GM23248 (cell line): ENCODE measurements at regions not wholly inside any gene's neighbourhood (a gene's known extent, or its start where the extent isn't known, plus 50 kb on each side); places are given as distances from the start of the nearest gene placed in this dataset.

Experiments
- DNase-seq: peaks from one replicate; pipeline ENCODE4 v3.0.0-alpha.2; 2015
- H2AFZ ChIP-seq: fragments of 200-600 bp; sonication (generic); 2 replicates; pipeline ENCODE4 v1.6.1; 2016; ENCODE audit warnings: antibody characterized with exemption
- H3F3A ChIP-seq: fragments of 200-600 bp; sonication (generic); 2 replicates; pipeline ENCODE4 v1.6.1; 2016; ENCODE audit warnings: mild to moderate bottlenecking, antibody characterized with exemption, mixed run types; ENCODE audit not compliant: insufficient read depth
- H3K27ac ChIP-seq: fragments of 200-600 bp; sonication (generic); 2 replicates; pipeline ENCODE4 v1.5.1; 2016; ENCODE audit warnings: mild to moderate bottlenecking
- H3K27me3 ChIP-seq: fragments of 200-600 bp; sonication (generic); replicated peaks from 2 replicates; pipeline ENCODE4 v1.6.1; 2016; ENCODE audit warnings: mild to moderate bottlenecking; ENCODE audit not compliant: insufficient read depth
- H3K36me3 ChIP-seq: fragments of 200-600 bp; sonication (generic); 2 replicates; pipeline ENCODE4 v1.6.1; 2016; ENCODE audit warnings: low read depth, mild to moderate bottlenecking
- H3K4me1 ChIP-seq: fragments of 200-600 bp; sonication (generic); 2 replicates; pipeline ENCODE4 v1.6.1; 2016; ENCODE audit warnings: mild to moderate bottlenecking; ENCODE audit not compliant: insufficient read depth
- H3K4me2 ChIP-seq: fragments of 200-600 bp; sonication (generic); one replicate; pipeline ENCODE4 v1.6.1; 2016; ENCODE audit warnings: mild to moderate bottlenecking; ENCODE audit not compliant: unreplicated experiment
- H3K4me3 ChIP-seq: fragments of 200-600 bp; sonication (generic); 2 replicates; pipeline ENCODE4 v1.5.1; 2016; ENCODE audit warnings: mild to moderate bottlenecking
- H3K79me2 ChIP-seq: fragments of 200-600 bp; sonication (generic); 2 replicates; pipeline ENCODE4 v1.6.1; 2016; ENCODE audit warnings: mild to moderate bottlenecking; ENCODE audit not compliant: insufficient read depth
- H3K9ac ChIP-seq: fragments of 200-600 bp; sonication (generic); 2 replicates; pipeline ENCODE4 v1.6.1; 2016; ENCODE audit warnings: mild to moderate bottlenecking
- H3K9me2 ChIP-seq: fragments of 200-600 bp; sonication (generic); 2 replicates; pipeline ENCODE4 v1.6.1; 2016; ENCODE audit warnings: mixed run types, mild to moderate bottlenecking, moderate library complexity; ENCODE audit not compliant: insufficient read depth
- H3K9me3 ChIP-seq: fragments of 200-600 bp; sonication (generic); one replicate; pipeline ENCODE4 v1.6.1; 2017; ENCODE audit warnings: low read depth
- H4K20me1 ChIP-seq: fragments of 200-600 bp; sonication (generic); 2 replicates; pipeline ENCODE4 v1.6.0; 2016; ENCODE audit not compliant: insufficient read depth
- EZH2 ChIP-seq: fragments of 200-600 bp; sonication (generic); IDR thresholded peaks from 2 replicates; pipeline ENCODE4 v1.6.1; 2018; ENCODE audit warnings: antibody characterized with exemption, mild to moderate bottlenecking; ENCODE audit not compliant: insufficient read depth, poor library complexity, severe bottlenecking
- EZH2phosphoT487 ChIP-seq: fragments of 200-600 bp; sonication (generic); IDR thresholded peaks from 2 replicates; pipeline ENCODE4 v1.6.1; 2018; ENCODE audit warnings: antibody characterized with exemption, moderate library complexity, mild to moderate bottlenecking, low read depth; ENCODE audit not compliant: insufficient read depth
- WGBS, 2 experiments: methylation state at CpG; one replicate each; pipeline ENCODE4 v1.1.6; 2015 to 2017; ENCODE audit warnings: low lambda C conversion rate in 2 of 2, low coverage in 1 of 2; ENCODE audit errors: missing lambda C conversion rate in 2 of 2; 5-methylcytosine and 5-hydroxymethylcytosine counted together
- in situ Hi-C: fragments of 300-500 bp; cut with MboI; formaldehyde crosslinking; loops from 2 replicates; pipeline ENCODE4 v1.15.0; 2020

GRCh38 chr10:11678074-11678793, 63.9 kb upstream of the ECHDC3 start:
- no peaks in the 10 kb centered on the region for H3K9me2 ChIP-seq
- H3K4me2 ChIP-seq = no peak overlapping the region
- in situ Hi-C loops = no loop called here
- 25 to 29% methylated on average over 17 of the region's 17 CpGs for WGBS, 2 experiments
- H3K9ac ChIP-seq = no peak overlapping the region
- peaks cover 56% of the 10 kb centered on the region for H3K27me3 ChIP-seq
- H3K4me1 ChIP-seq = no peaks in the 10 kb centered on the region
- no peak overlapping the region for H2AFZ ChIP-seq
- no peaks in the 10 kb centered on the region for H3K79me2 ChIP-seq
- H3K4me3 ChIP-seq = no peak overlapping the region
- H3K27ac ChIP-seq = no peak overlapping the region
- H4K20me1 ChIP-seq = no peaks in the 10 kb centered on the region
- no peaks in the 10 kb centered on the region for H3K9me3 ChIP-seq
- H3F3A ChIP-seq = peaks cover 4% of the 10 kb centered on the region; the same call in 1 of the 2 replicates
- DNase-seq = peak; percentile 66
- TF ChIP-seq EZH2phosphoT487 (no peak), EZH2 (no peak)
- H3K36me3 ChIP-seq = no peaks in the 10 kb centered on the region

GRCh38 chr10:11677480-11677879, 64.7 kb upstream of the ECHDC3 start:
- 87 to 90% methylated on average over 12 of the region's 12 CpGs for WGBS, 2 experiments

DNA sequence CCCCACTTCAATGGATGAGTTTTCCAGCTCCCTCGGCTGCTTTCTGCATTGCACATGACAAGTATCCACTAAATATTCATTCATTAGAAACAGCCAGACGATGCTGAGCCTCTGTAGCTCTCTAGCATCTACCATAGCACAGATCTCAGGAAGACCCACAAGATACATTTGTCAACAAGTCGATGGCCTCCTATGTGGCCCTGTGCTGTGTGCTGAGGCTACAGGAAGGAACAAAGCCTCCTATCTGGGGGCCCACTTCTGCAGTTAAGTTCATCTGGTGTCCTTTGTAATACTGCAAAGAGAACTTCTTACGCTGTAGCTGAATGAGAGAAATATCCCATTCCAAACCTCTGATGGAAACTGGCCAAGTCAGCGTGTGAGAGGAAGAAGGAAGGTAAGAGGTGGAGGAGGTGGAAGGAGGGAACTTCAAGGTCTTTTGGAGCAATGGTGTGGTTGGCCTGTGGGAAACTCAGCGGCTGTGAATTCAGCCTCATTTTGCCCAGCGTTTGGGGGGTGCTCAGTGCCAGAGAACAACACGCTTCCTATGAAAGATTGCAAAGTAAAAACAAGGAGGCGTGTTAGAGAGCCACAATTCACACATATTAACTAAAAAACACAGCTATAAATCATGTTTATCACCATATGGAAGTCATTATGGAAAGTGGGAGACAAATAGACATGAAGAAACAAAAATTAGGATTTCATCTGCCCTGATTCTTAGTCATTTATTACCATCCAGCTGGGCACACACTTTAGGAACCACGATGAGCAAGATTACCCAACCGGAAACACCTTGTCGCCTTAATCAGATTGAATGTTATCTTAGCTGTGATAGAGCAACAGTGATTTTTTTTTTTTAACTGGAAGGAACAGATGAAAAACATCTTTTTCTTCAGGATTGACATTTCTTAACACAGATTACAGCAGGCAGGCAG, 62.2 kb upstream of the USP6NL start:
- peaks cover 31% of the 10 kb centered on the region for H3K27me3 ChIP-seq
- H3K79me2 ChIP-seq = no peaks in the 10 kb centered on the region
- in situ Hi-C loops = no loop called here
- 16 to 19% methylated on average over 12 of the region's 12 CpGs for WGBS, 2 experiments
- no peaks in the 10 kb centered on the region for H3K9me2 ChIP-seq
- peaks cover 5% of the 10 kb centered on the region; the same call in 1 of the 2 replicates for H3F3A ChIP-seq
- TF ChIP-seq EZH2phosphoT487 (no peak), EZH2 (no peak)
- no peak overlapping the region for H2AFZ ChIP-seq
- no peak overlapping the region for H3K27ac ChIP-seq
- H3K4me1 ChIP-seq = no peaks in the 10 kb centered on the region
- DNase-seq = peak; percentile 33
- no peak overlapping the region for H3K4me2 ChIP-seq
- H3K4me3 ChIP-seq = no peak overlapping the region
- no peaks in the 10 kb centered on the region for H4K20me1 ChIP-seq
- H3K9ac ChIP-seq = no peak overlapping the region
- H3K9me3 ChIP-seq = no peaks in the 10 kb centered on the region
- H3K36me3 ChIP-seq = no peaks in the 10 kb centered on the region

More at GRCh38 chr10:11677480-11677879, 64.7 kb upstream of the ECHDC3 start:
- Histone ChIP-seq H3K27ac (no peak overlapping the region), H4K20me1 (no peaks in the 10 kb centered on the region), H2AFZ (no peak overlapping the region), H3K36me3 (no peaks in the 10 kb centered on the region), H3K79me2 (no peaks in the 10 kb centered on the region), H3K9ac (no peak overlapping the region), H3K4me2 (no peak overlapping the region), H3K27me3 (peaks cover 56% of the 10 kb centered on the region), H3F3A (peaks cover 5% of the 10 kb centered on the region; the same call in 1 of the 2 replicates), H3K4me1 (no peaks in the 10 kb centered on the region), H3K9me2 (no peaks in the 10 kb centered on the region), H3K4me3 (no peak overlapping the region), H3K9me3 (no peaks in the 10 kb centered on the region)
- no peak for DNase-seq
- TF ChIP-seq EZH2phosphoT487 (no peak), EZH2 (no peak)
- in situ Hi-C loops = no loop called here

- in situ Hi-C loops = no loop called here
- Histone ChIP-seq H4K20me1 (no peaks in the 10 kb centered on the region), H3K9me2 (no peaks in the 10 kb centered on the region), H3K9ac (no peak overlapping the region), H2AFZ (no peak overlapping the region), H3K79me2 (no peaks in the 10 kb centered on the region), H3K27ac (no peak overlapping the region), H3K9me3 (no peaks in the 10 kb centered on the region), H3F3A (peaks cover 5% of the 10 kb centered on the region; the same call in 1 of the 2 replicates), H3K4me1 (no peaks in the 10 kb centered on the region), H3K4me3 (no peak overlapping the region), H3K36me3 (no peaks in the 10 kb centered on the region), H3K4me2 (no peak overlapping the region), H3K27me3 (peaks cover 31% of the 10 kb centered on the region)
- no peak for DNase-seq
- WGBS, 2 experiments = 94 to 97% methylated on average over 9 of the region's 9 CpGs
- TF ChIP-seq EZH2phosphoT487 (no peak), EZH2 (no peak)
Measured at GRCh38 chr10:11672836-11673235, 61.4 kb upstream of the USP6NL start.
